Heart left ventricle (tissue), 13 donors: ENCODE measurements at regions not wholly inside any gene's neighbourhood (a gene's known extent, or its start where the extent isn't known, plus 50 kb on each side); places are given as distances from the start of the nearest gene placed in this dataset.

ENCODE experiments used
- CTCF ChIP-seq, 12 donors: fragments of 200-600 bp; sonication (generic) in 4 of 12; IDR thresholded peaks; one replicate each; pipeline versions ENCODE4 v1.5.0 to v1.8.0; 2018 to 2022; ENCODE audit warnings: antibody characterized with exemption in 12 of 12, mild to moderate bottlenecking in 5 of 12
- POLR2A ChIP-seq, 2 donors: fragments of 450-650 bp; IDR thresholded peaks; one replicate each; pipeline ENCODE4 v1.6.1; 2017; ENCODE audit warnings: antibody characterized with exemption in 2 of 2, mild to moderate bottlenecking in 2 of 2, moderate library complexity in 2 of 2
- donor health status: ischemic (EF 13 %, LVEDD 7.1; RV severe dilation, severe dysfunction).
- donor health status: DM: no; HTN: yes; CAD: no.
- donor health status: DM: no; HTN: no; CAD: no.
- donor health status: ischemic (EF 25% LVEDD 6.9; RV normal size, moderate dysfunction).
- donor health status: ischemic (EF 25% LVEDD 5.7; RV mildly dilated, moderate dysfunction).
- donor health status: ischemic (EF 35%, LVEDD 5.7; RV mildly dilated, moderate dysfunction).
- donor health status: nonischemic (EF 11% LVEDD 7.7; RV severe dilation, severe dysfunction).
- donor health status: DM: yes; HTN: yes; CAD: no.
- donor health status: PGD.
- donor health status: ischemic (EF 29% LVEDD 5.4; RV normal size, mild dysfunction).
- donor health status: nonischemic (EF 23%, LVEDD 6.1; RV moderate dilation, normal function).

- TF ChIP-seq POLR2A (IDR thresholded peaks at IDR 0.05) (no peak), CTCF (IDR thresholded peaks at IDR 0.05) (no peak)
Observed at GRCh38 chrX:147343467-147343866, 528.9 kb upstream of the CXorf51A start.
